DOHH2 (cell line): ENCODE measurements at regions not wholly inside any gene's neighbourhood (a gene's known extent, or its start where the extent isn't known, plus 50 kb on each side); places are given as distances from the start of the nearest gene placed in this dataset.

Experiments
- H3F3A ChIP-seq: fragments of 200-600 bp; sonication (generic), shearing (Covaris generic); 2 replicates; pipeline ENCODE4 v1.6.0; 2016; ENCODE audit warnings: antibody characterized with exemption, mild to moderate bottlenecking; ENCODE audit not compliant: control insufficient read depth, insufficient read depth
- H3K27ac ChIP-seq: fragments of 200-600 bp; sonication (generic); 2 replicates; pipeline ENCODE4 v1.5.1; 2014; ENCODE audit warnings: low read depth, mild to moderate bottlenecking, low read length, moderate library complexity
- H3K27me3 ChIP-seq: fragments of 200-600 bp; sonication (generic); 2 replicates; pipeline ENCODE4 v1.6.1; 2014; ENCODE audit warnings: mild to moderate bottlenecking, low read length, mixed read lengths; ENCODE audit not compliant: control insufficient read depth
- H3K36me3 ChIP-seq: fragments of 200-600 bp; sonication (generic); 2 replicates; pipeline ENCODE4 v1.6.1; 2014; ENCODE audit warnings: mild to moderate bottlenecking, low read length, moderate library complexity, mixed read lengths; ENCODE audit not compliant: control insufficient read depth
- H3K4me1 ChIP-seq: fragments of 200-600 bp; sonication (generic); 2 replicates; pipeline ENCODE4 v1.6.1; 2014; ENCODE audit warnings: mild to moderate bottlenecking, low read length, mixed read lengths; ENCODE audit not compliant: control insufficient read depth
- H3K4me2 ChIP-seq: fragments of 200-600 bp; sonication (generic); 2 replicates; pipeline ENCODE4 v1.6.0; 2014; ENCODE audit warnings: mild to moderate bottlenecking, low read length, moderate library complexity
- H3K4me3 ChIP-seq: fragments of 200-600 bp; sonication (generic); 2 replicates; pipeline ENCODE4 v1.5.1; 2014; ENCODE audit warnings: mild to moderate bottlenecking, low read length, mixed read lengths
- H3K79me2 ChIP-seq: fragments of 200-600 bp; sonication (generic); 2 replicates; pipeline ENCODE4 v1.6.1; 2014; ENCODE audit warnings: mild to moderate bottlenecking, low read length, mixed read lengths; ENCODE audit not compliant: control insufficient read depth
- H3K9me2 ChIP-seq: fragments of 200-600 bp; sonication (generic); replicated peaks from 2 replicates; pipeline ENCODE4 v1.6.1; 2014; ENCODE audit warnings: mild to moderate bottlenecking, low read length, mixed read lengths; ENCODE audit not compliant: control insufficient read depth
- H3K9me3 ChIP-seq: fragments of 200-600 bp; sonication (generic); 2 replicates; pipeline ENCODE4 v1.6.1; 2014; ENCODE audit warnings: antibody characterized with exemption, low read length, mixed read lengths; ENCODE audit not compliant: control insufficient read depth, insufficient read depth
- H4K20me1 ChIP-seq: fragments of 200-600 bp; sonication (generic); 2 replicates; pipeline ENCODE4 v1.6.0; 2014; ENCODE audit warnings: low read depth, mild to moderate bottlenecking, antibody characterized with exemption, low read length, moderate library complexity; ENCODE audit not compliant: control insufficient read depth, insufficient read depth
- CTCF ChIP-seq: fragments of 200-600 bp; sonication (generic); IDR thresholded peaks from one replicate; pipeline ENCODE4 v1.5.1; 2014; ENCODE audit warnings: antibody characterized with exemption, mild to moderate bottlenecking, low read depth, low read length; ENCODE audit not compliant: poor library complexity, severe bottlenecking
- EZH2phosphoT487 ChIP-seq: fragments of 200-600 bp; sonication (generic); IDR thresholded peaks from 2 replicates; pipeline ENCODE4 v1.6.1; 2017; ENCODE audit warnings: borderline replicate concordance, mild to moderate bottlenecking, antibody characterized with exemption, low read length, moderate library complexity, mixed read lengths

DNA sequence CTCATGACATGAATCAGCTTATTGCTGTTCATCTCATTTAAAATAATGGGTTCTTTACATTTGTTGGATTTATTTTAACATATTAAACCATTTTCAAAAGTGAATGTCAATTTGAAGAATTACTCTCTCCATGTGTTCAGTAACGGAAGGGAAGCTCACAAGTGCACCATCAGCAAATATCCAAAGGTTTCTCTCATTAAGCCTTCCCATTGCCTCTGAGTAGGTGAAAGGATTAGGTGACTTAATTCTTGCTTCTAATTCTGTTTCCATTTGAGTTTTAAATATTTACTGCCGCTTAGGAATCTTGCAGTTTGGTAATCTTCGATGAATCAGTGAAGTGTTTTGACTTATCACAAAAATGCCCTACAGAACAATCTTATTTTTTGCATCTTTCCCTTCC, 145.1 kb upstream of the NYAP2 start:
- H3K9me2 ChIP-seq, result no peaks in the 10 kb centered on the region
- H3K9me3 ChIP-seq, result no peaks in the 10 kb centered on the region
- H3K4me1 ChIP-seq, result no peaks in the 10 kb centered on the region
- H3K27me3 ChIP-seq, result no peaks in the 10 kb centered on the region
- no peaks in the 10 kb centered on the region for H3F3A ChIP-seq
- no peaks in the 10 kb centered on the region for H3K36me3 ChIP-seq
- no peak overlapping the region for H3K4me3 ChIP-seq
- no peaks in the 10 kb centered on the region for H3K79me2 ChIP-seq
- no peak overlapping the region for H3K27ac ChIP-seq
- no peak overlapping the region for H3K4me2 ChIP-seq
- H4K20me1 ChIP-seq, result no peaks in the 10 kb centered on the region
- TF ChIP-seq CTCF (no peak), EZH2phosphoT487 (no peak)

DNA sequence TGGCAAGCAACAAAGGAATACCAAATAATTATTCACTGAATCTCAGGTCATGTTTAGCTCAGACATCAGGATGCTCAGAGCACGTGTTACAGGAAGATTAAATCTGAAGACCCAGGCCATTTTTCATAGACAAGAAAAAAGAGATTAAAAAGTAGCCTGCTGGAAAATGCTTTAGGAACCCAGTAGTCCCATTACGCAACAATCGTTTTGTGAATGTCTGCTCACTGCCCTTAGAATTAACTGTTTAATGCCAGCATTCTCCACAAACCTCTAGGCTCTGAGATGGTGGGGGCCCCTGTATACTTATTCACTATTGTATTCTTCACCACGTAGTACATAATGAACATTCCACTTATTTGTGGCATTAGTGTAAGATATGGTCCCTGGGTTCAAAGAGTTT, 154.6 kb upstream of the NYAP2 start:
- H3K4me2 ChIP-seq, result no peak overlapping the region
- no peaks in the 10 kb centered on the region for H3K27me3 ChIP-seq
- H3K9me3 ChIP-seq, result no peaks in the 10 kb centered on the region
- no peaks in the 10 kb centered on the region for H4K20me1 ChIP-seq
- H3K79me2 ChIP-seq, result no peaks in the 10 kb centered on the region
- H3K4me3 ChIP-seq, result no peak overlapping the region
- H3K27ac ChIP-seq, result no peak overlapping the region
- H3K36me3 ChIP-seq, result no peaks in the 10 kb centered on the region
- H3K4me1 ChIP-seq, result no peaks in the 10 kb centered on the region
- TF ChIP-seq CTCF (no peak), EZH2phosphoT487 (no peak)
- no peaks in the 10 kb centered on the region for H3K9me2 ChIP-seq
- H3F3A ChIP-seq, result no peaks in the 10 kb centered on the region

- no peak overlapping the region for H3K4me2 ChIP-seq
These were observed 162.7 kb upstream of the NYAP2 start for GRCh38 chr2:225236769-225237323.

More at GRCh38 chr2:225236769-225237323, 162.7 kb upstream of the NYAP2 start:
- TF ChIP-seq CTCF, result no peak
- TF ChIP-seq EZH2phosphoT487, result no peak
- Histone ChIP-seq H3K27me3 (no peaks in the 10 kb centered on the region), H3K4me1 (no peaks in the 10 kb centered on the region), H4K20me1 (no peaks in the 10 kb centered on the region), H3K9me2 (no peaks in the 10 kb centered on the region), H3K27ac (no peak overlapping the region), H3K79me2 (no peaks in the 10 kb centered on the region), H3K36me3 (no peaks in the 10 kb centered on the region), H3K9me3 (no peaks in the 10 kb centered on the region), H3F3A (no peaks in the 10 kb centered on the region), H3K4me3 (no peak overlapping the region)
